Activated naive CD4-positive, alpha-beta T cell treated with anti-CD3 and anti-CD28 coated beads, Interleukin-2, amount 50 U/mL, for 72 hours (primary cell): ENCODE measurements at regions not wholly inside any gene's neighbourhood (a gene's known extent, or its start where the extent isn't known, plus 50 kb on each side); places are given as distances from the start of the nearest gene placed in this dataset.
A peak's percentile ranks its signal among the peaks of the same experiment; 100 is the strongest.
"Not testable (repeated sequence)": the region's sequence is repeated elsewhere in the genome, so short reads cannot be mapped to it uniquely, and the experiment has no call there.

Experiments used
- ATAC-seq, 2 donors: fragments of 150-1000 bp; cut with Tn5 transposase; 2 replicates each; pipeline ENCODE4 v1.10.0; 2021; ENCODE audit warnings: mild to moderate bottlenecking in 2 of 2, moderate library complexity in 2 of 2
- DNase-seq, 2 donors: peaks; one replicate each; pipeline ENCODE4 v3.0.0; 2021 to 2022; ENCODE audit warnings: low spot score in 2 of 2
- H3K27ac Mint-ChIP-seq, 2 donors: one replicate each; pipeline ENCODE4 v1.8.0; 2022; ENCODE audit warnings: mild to moderate bottlenecking in 2 of 2, mixed read lengths in 2 of 2
- H3K36me3 Mint-ChIP-seq, 2 donors: one replicate each; pipeline ENCODE4 v1.8.0; 2022; ENCODE audit warnings: mixed read lengths in 2 of 2
- H3K9me3 Mint-ChIP-seq, 2 donors: one replicate each; pipeline ENCODE4 v1.8.0; 2022; ENCODE audit warnings: mixed read lengths in 2 of 2

- peaks cover 0 to 5% of the 10 kb centered on the region in 2 donors for H3K9me3 Mint-ChIP-seq
- peaks cover 1 to 5% of the 10 kb centered on the region in 2 donors for H3K36me3 Mint-ChIP-seq
- no peak overlapping the region for H3K27ac Mint-ChIP-seq
- ATAC-seq (no peak), DNase-seq (no peak)
Measured at GRCh38 chr13:28579736-28580135, 79.2 kb upstream of the POMP start.

- H3K27ac Mint-ChIP-seq: no peak overlapping the region
- ATAC-seq (no peak), DNase-seq (no peak)
- H3K36me3 Mint-ChIP-seq: peaks cover 5 to 9% of the 10 kb centered on the region in 2 donors
- peaks cover 0 to 8% of the 10 kb centered on the region in 2 donors for H3K9me3 Mint-ChIP-seq
Measured at GRCh38 chr13:28579322-28579721, 79.6 kb upstream of the POMP start.

- H3K36me3 Mint-ChIP-seq: peaks cover 8 to 15% of the 10 kb centered on the region in 2 donors
- H3K9me3 Mint-ChIP-seq: peaks cover 0 to 15% of the 10 kb centered on the region in 2 donors
- ATAC-seq (no peak), DNase-seq (no peak)
- no peak overlapping the region for H3K27ac Mint-ChIP-seq
Measured at GRCh38 chr13:28576067-28576466, 81.1 kb upstream of the FLT1 start.

GRCh38 chr13:28575200-28575599 is 80.3 kb upstream of the FLT1 start:
- H3K27ac Mint-ChIP-seq: peak overlapping the region in 1 of 2 donors; percentile 59
- H3K9me3 Mint-ChIP-seq: peaks cover 0 to 13% of the 10 kb centered on the region in 2 donors
- DNase-seq (no peak), ATAC-seq (no peak)
- H3K36me3 Mint-ChIP-seq: peaks cover 8 to 15% of the 10 kb centered on the region in 2 donors

GRCh38 chr13:28574617-28575142 is 79.8 kb upstream of the FLT1 start:
- Mint-ChIP-seq H3K27ac (peak overlapping the region; percentile 59 to 96), H3K9me3 (peaks cover 0 to 13% of the 10 kb centered on the region in 2 donors), H3K36me3 (peaks cover 8 to 15% of the 10 kb centered on the region in 2 donors)
- DNase-seq: peak in 1 of 2 donors; percentile 24
- ATAC-seq: peak; percentile 94 to 95

- DNase-seq (no peak), ATAC-seq (no peak)
- Mint-ChIP-seq H3K9me3 (peaks cover 0 to 13% of the 10 kb centered on the region in 2 donors), H3K27ac (peak overlapping the region; percentile 59 to 96), H3K36me3 (peaks cover 8 to 15% of the 10 kb centered on the region in 2 donors)
Measured at GRCh38 chr13:28573595-28574373, 78.9 kb upstream of the FLT1 start.

GRCh38 chr13:28572871-28573270 is 77.9 kb upstream of the FLT1 start:
- ATAC-seq (no peak), DNase-seq (no peak)
- peaks cover 0 to 13% of the 10 kb centered on the region in 2 donors for H3K9me3 Mint-ChIP-seq
- H3K27ac Mint-ChIP-seq: no peak overlapping the region
- H3K36me3 Mint-ChIP-seq: peaks cover 8 to 15% of the 10 kb centered on the region in 2 donors

- peaks cover 0 to 13% of the 10 kb centered on the region in 2 donors for H3K9me3 Mint-ChIP-seq
- peaks cover 8 to 15% of the 10 kb centered on the region in 2 donors for H3K36me3 Mint-ChIP-seq
- not testable (repeated sequence) for H3K27ac Mint-ChIP-seq
Measured at GRCh38 chr13:28570356-28570755, 75.4 kb upstream of the FLT1 start.

GRCh38 chr13:28569886-28570285 is 75.0 kb upstream of the FLT1 start:
- Mint-ChIP-seq H3K9me3 (peaks cover 0 to 13% of the 10 kb centered on the region in 2 donors), H3K36me3 (peaks cover 8 to 12% of the 10 kb centered on the region in 2 donors), H3K27ac (no peak overlapping the region)
- DNase-seq (no peak), ATAC-seq (no peak)

More at GRCh38 chr13:28570356-28570755, 75.4 kb upstream of the FLT1 start:
- not testable (repeated sequence) for DNase-seq, ATAC-seq

GRCh38 chr13:28568286-28568685 is 73.4 kb upstream of the FLT1 start:
- ATAC-seq: no peak
- no peak overlapping the region for H3K27ac Mint-ChIP-seq
- no peak for DNase-seq
- no peaks in the 10 kb centered on the region for H3K36me3 Mint-ChIP-seq
- H3K9me3 Mint-ChIP-seq: peaks cover 0 to 5% of the 10 kb centered on the region in 2 donors

GRCh38 chr13:28566891-28567290 is 72.0 kb upstream of the FLT1 start:
- ATAC-seq: no peak
- no peaks in the 10 kb centered on the region for H3K9me3 Mint-ChIP-seq

GRCh38 chr13:28566283-28566682 is 71.4 kb upstream of the FLT1 start:
- no peak for DNase-seq
- H3K36me3 Mint-ChIP-seq: no peaks in the 10 kb centered on the region
- no peaks in the 10 kb centered on the region for H3K9me3 Mint-ChIP-seq
- no peak for ATAC-seq
- peak overlapping the region in 1 of 2 donors; percentile 11 for H3K27ac Mint-ChIP-seq

More at GRCh38 chr13:28566891-28567290, 72.0 kb upstream of the FLT1 start:
- DNase-seq: no peak
- H3K36me3 Mint-ChIP-seq: no peaks in the 10 kb centered on the region
- no peak overlapping the region for H3K27ac Mint-ChIP-seq

- no peak for DNase-seq
- ATAC-seq: no peak
- Mint-ChIP-seq H3K27ac (no peak overlapping the region), H3K36me3 (no peaks in the 10 kb centered on the region), H3K9me3 (no peaks in the 10 kb centered on the region)
Measured at GRCh38 chr13:28564030-28564429, 69.1 kb upstream of the FLT1 start.

GRCh38 chr13:28563609-28564008 is 68.7 kb upstream of the FLT1 start:
- ATAC-seq (no peak), DNase-seq (no peak)
- Mint-ChIP-seq H3K9me3 (no peaks in the 10 kb centered on the region), H3K36me3 (no peaks in the 10 kb centered on the region), H3K27ac (peak overlapping the region in 1 of 2 donors; percentile 2)

GRCh38 chr13:28560612-28561011 is 65.7 kb upstream of the FLT1 start:
- DNase-seq (no peak), ATAC-seq (no peak)
- H3K36me3 Mint-ChIP-seq: no peaks in the 10 kb centered on the region
- H3K27ac Mint-ChIP-seq: no peak overlapping the region
- H3K9me3 Mint-ChIP-seq: no peaks in the 10 kb centered on the region

- H3K9me3 Mint-ChIP-seq: no peaks in the 10 kb centered on the region
- DNase-seq: no peak
- ATAC-seq: no peak
- H3K27ac Mint-ChIP-seq: no peak overlapping the region
- no peaks in the 10 kb centered on the region for H3K36me3 Mint-ChIP-seq
Measured at GRCh38 chr13:28559636-28560259, 64.8 kb upstream of the FLT1 start.

GRCh38 chr13:28558567-28558966 is 63.6 kb upstream of the FLT1 start:
- ATAC-seq (no peak), DNase-seq (no peak)
- H3K36me3 Mint-ChIP-seq: no peaks in the 10 kb centered on the region
- no peak overlapping the region for H3K27ac Mint-ChIP-seq
- no peaks in the 10 kb centered on the region for H3K9me3 Mint-ChIP-seq
